GM19395 (cell line): ENCODE measurements at regions not wholly inside any gene's neighbourhood (a gene's known extent, or its start where the extent isn't known, plus 50 kb on each side); places are given as distances from the start of the nearest gene placed in this dataset.
A peak's percentile ranks its signal among the peaks of the same experiment; 100 is the strongest.
"Not testable (repeated sequence)": the region's sequence is repeated elsewhere in the genome, so short reads cannot be mapped to it uniquely, and the experiment has no call there.

Experiments
- ATAC-seq: cut with Tn5 transposase; IDR thresholded peaks from one replicate; pipeline ENCODE4 v1.9.1; 2021; ENCODE audit warnings: mild to moderate bottlenecking, moderate library complexity; ENCODE audit not compliant: unreplicated experiment

DNA sequence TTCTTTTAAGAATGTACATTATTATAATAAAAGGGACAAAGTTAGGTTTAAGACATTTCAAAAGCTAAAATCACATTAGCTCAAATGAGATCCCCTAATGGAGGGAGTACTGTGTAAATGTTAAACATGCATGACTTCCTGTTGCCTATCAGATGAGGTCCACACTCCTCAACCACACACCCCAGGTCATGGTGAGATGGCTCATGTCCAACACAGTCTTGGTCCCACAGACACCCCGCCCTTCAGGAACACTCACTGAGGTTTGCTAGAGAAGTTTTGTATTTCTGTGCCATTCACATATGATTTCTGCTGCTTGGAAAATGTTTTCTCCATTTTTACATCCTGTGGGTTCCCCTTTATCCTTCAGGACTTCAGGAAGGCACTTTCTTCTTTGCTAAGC is 491.0 kb downstream of the SOX11 start:
- no peak for ATAC-seq

DNA sequence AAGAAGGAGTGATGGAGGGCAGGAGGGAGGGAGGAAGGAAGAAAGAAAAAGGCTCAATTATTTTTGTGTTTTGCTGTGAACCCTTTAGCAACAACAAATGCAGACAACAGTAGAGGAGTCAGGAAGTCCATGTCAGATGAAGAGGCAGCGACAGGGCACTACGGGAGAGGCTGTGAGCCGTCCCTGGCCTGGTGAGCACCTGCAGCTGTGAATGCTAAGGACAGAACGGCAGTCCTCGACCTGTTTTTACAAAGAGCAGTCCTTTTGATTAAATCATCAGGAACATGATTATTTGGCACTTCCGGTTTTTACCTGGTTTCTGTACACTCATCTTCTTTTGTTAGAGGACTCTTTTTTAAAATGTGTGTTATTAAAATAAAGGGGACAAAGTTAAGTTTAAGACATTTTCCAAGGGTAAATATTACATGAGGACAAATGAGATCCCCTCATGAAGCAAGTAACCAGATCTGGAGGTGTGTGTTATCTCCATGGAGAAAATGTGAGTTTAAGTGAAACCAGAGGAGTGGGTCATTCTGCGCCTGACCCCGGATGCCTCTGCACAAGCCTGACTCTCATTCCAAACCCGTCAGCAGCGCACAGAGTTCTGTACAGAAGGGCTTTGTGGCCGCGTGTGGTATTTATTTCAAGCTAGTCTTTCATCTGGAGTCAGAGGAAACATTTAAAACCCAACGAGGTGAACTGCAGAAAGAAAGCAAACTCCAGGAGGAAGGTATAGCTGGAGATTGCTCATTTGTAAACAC is 492.5 kb downstream of the SOX11 start:
- ATAC-seq, result no peak

DNA sequence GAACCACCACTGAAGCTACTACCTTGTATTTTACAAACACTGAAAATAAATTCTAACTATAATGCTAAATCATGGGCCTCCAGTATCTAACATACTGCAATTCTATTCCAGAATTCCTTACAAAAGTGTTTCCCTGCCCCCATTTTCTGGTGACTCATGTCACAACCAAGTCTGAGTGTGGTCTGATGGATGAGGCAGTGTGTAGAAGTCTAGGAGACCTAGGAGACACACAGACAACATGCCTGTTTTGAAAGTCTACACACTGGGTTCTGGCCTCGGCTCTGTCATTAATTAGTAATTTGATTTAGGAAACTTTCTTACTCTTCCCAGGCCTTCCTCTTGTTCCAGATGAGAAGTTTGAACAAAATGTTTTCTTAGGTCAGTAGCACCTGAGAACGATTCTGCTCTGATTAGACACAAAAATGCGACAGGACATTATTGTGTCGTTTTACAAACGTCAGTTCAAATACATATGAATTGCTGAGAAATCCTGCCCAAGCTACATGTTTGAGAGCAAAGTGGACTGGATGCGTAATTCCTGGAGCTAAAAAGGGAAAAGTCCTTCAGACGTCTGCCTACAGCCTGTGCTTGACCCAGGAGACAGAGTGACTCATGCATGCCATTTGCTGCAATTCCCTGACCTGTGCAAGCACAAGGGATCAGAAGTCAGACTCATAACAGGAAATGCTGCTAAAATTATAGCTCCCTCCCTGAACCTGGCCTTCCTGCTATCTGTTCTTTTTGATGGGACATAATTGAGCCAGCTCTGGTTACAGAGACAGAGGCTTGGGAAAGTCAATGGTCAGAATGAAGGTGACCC is 494.4 kb downstream of the SOX11 start:
- ATAC-seq, result no peak

DNA sequence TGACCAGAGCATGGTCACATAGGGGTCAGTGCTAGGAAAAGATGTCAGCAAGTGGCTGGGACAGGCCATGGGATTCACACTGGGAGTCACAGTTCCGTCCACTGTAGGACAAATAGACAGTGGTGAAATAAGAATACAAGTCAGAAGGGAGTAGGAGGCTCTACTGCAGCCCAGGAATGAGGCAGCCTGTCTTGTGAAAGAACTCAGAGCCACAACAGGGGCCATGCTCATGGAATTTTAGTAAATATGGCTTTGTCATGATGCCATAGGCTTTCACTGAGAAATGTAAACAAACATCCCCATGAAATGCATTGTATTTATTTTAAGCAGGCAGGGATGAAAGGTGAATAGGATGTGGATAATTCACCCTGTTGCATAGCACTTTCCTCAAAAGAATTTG is 504.3 kb downstream of the SOX11 start:
- no peak for ATAC-seq

DNA sequence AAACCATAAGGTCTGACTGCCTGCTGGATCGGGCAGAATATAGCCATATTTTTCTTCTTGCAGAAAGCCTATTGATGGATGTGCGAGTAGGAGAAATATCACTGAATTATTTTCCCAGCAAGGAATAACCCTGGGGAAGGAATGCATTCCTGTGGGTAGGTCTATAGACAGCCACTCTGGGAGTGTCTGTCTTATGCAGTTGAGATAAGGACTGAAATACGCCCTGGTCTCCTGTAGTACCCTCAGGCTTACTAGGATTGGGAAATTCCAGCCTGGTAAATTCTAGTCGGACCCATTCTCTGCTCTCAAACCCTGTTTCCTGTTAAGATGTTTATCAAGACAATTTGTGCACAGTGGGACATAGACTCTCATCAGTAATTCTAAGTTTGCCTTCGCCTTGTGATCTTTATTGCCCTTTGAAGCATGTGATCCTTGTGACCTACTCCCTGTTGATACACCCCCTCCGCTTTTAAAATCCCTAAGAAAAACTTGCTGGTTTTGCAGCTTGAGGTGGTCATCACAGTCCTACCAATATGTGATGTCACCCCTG is 506.3 kb downstream of the SOX11 start:
- ATAC-seq, result not testable (repeated sequence)

DNA sequence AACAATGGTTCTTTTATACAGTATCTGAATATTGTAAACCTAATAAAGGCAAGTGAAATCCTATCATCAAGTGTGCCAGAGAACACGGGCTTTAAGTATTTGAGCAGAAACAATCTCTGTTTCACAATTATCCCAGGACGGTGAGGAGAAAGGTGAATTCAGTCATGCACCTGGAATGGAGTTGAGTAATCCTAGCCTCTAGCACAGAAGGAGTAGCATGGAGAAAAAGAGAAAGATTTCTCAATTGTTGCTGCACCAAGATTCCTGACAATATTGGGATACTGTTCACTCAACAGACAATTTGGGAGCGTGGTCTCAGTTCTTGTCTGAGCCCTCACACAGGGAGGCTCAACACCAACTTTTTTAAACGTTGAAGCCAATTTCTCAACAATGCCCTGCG is 510.6 kb downstream of the SOX11 start:
- no peak for ATAC-seq

DNA sequence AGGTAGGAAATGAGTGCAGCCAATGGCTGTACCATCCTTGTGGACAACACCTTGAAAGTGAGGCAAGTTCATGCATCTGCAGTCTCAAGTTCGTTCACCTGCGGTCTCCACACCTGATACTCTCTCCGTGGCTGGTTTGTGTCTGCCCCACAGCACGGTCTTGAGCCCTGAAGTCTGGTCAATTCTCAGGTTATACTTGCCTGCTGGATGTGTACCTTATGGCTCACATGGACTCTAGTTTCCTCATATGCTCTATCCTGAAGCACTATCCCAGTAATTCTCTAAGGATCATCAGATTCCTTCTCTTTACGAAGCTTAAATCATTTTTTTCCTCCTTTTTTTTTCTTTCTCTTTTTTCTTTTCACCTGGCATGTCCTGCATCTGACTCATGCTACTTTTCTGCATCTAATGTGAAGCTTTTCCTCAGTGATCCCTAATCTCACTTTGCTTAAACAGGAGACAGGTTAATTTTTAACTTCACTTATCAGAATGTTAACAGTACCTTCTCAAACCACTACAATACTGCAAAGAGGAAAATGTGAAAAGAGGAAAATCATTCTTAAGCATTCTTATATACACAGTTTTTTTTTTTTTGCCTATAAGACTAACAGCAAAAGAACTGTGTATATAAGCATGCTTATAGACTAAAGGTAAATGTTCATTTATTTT is 511.2 kb downstream of the SOX11 start:
- no peak for ATAC-seq

DNA sequence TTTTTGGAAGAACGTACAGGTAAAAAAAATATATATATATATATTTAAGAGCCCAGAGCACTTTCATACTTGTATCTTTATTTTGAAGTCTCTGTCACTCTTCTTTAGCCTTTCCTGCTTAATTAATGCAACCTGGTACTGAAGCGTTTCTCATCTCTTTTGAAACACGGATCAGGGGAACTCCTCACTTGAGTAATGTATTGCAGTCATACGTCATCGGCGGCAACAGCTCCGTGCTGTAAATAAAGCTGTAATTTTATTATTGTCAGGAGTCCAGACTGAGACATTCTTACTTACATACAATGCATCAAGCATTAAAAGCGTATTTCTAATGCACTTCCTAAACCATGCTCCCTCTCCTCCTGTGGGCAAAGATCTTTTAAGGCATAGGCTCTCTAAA is 514.7 kb downstream of the SOX11 start:
- no peak for ATAC-seq

DNA sequence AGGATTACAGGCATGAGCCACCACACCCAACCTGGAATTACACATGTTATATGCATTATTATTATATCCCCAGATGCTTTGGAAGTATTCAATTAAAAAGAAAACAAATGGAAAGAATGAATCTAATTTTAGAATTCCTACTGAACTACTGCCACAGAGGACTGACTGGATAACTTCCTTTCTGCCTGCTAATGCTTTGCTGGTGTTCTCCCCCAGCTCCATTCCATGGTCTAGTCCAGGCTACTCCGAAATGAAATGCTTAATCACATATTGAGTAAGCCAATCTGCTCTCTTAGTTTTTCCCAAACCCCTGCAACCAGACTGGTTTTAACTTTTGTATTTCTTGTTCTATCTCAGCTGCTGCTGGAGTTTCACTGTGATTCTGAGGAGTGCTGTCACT is 519.1 kb downstream of the SOX11 start:
- no peak for ATAC-seq

DNA sequence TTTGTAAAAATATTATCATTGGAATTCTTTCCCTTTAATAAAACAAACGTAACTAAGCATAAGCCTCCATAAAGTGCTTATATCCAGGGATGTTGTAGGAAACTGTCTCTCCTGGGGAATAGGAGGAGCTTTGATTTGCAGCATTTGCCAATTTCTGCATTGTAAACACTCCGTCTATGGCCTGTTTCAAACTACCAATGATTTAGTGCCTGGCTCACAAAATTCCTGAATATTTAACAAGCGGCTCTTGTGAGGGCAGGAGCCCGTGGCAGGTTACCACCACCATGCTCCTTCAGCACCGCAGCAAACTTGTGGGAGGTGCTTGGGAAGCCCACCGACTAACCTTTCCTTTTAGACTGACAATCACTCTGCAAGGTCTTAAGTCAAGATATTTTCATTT is 520.3 kb downstream of the SOX11 start:
- no peak for ATAC-seq

DNA sequence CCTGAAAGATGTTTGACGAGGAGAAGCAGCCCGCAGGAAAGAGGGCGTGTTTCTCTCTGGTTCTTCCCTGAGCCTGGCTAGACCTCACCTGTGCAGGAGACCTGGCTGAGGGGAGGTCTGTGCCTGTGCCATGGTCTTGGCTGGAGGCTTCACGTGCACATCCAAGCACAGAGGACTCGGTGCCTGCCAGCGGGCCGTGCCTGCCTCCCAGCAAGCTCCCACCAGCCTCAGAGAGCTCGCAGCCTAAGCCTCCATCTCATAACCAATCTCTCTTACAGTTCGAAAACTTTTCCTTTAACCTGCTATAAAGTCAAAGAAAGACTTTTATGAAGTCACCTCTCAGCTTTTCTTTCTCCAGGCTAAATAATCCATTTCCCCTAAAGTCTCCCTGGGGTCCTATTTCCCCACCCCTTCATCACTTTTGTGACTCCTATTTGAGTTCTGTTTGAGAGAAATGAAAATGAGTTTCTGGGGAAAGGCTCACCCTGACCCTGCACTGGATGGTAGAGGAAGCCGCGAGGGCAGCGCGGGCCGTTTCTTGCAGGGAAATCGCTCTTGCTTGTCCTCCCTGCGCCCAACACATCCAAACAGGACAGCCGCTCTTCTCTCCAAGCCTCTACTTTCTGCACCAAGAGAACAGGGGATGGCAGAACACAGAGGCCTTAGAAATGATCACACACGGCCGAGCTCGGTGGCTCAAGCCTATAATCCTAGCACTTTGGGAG is 521.0 kb downstream of the SOX11 start:
- no peak for ATAC-seq

DNA sequence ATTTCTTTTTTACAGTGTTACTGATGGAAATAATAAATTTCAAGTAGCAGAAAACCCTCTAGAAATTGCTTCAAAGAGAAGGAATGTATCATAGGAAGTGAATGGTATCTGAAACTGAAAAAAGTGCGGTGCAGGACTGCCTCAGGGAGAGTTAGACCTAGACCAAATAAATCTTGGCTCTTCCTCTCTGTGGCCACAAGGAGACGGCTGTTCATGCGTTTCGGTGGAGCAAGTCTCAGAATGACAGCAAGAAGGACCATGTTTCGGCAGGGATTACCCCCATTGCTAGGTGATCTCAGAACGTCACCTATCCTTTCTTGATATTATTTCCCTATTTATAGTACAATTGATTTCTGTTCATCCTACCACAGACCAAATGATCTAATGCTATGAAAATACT is 522.3 kb downstream of the SOX11 start:
- peak; percentile 72 for ATAC-seq

DNA sequence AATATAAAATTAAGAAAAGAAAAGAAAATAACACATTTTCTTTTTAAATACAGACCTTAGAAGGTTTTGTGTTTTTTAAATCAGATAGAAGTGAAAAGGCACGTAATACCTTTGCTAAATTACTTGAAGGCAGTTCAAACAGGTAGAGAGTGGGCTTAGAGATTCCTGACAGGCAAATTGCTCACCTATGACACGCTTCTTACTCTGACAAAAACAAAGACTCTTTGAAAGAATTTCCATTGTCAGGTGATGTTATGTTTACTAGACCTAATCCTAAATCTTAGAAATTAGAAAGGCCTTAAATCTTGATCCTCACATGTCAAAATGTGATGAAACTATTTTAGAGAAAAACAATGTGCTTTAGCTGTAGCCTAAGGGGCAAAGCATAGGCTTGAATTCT is 522.9 kb downstream of the SOX11 start:
- ATAC-seq, result no peak

DNA sequence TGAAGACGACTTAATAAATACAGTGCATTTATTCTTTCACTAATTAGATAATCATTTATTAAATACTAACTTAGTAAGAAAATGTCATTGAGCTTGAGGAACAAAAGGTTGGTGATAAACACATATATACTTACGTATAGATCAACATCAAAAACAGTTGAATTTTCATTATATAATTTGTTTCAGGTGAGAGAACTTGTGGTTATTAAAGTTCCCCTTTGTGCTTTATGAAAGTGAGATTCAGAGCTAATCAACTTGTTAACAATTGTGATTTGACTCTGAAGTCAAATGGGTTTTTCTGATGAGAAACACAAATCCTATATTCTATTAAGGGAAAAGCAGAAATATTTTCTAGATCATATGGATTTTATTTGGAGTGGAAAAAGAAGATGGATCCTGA is 524.0 kb downstream of the SOX11 start:
- no peak for ATAC-seq

DNA sequence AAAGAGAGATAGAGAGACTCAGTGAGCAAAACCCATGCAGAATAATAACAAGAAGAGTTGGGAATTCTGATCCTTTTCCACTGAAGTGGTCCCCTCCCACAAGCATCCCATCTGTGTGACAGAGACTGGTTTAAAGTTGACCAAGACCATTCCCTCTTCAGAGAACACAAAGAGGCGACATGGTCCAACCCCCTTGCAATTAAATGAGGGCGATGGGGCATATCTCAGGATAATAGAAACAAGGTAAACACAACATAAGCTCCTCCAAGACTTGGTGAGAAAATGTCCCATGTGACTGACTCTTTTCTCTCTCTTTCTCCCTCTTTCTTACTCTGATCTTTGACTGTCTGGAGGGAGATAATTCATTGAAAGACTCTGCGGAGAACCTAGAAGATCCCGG is 526.7 kb downstream of the SOX11 start:
- ATAC-seq, result no peak

DNA sequence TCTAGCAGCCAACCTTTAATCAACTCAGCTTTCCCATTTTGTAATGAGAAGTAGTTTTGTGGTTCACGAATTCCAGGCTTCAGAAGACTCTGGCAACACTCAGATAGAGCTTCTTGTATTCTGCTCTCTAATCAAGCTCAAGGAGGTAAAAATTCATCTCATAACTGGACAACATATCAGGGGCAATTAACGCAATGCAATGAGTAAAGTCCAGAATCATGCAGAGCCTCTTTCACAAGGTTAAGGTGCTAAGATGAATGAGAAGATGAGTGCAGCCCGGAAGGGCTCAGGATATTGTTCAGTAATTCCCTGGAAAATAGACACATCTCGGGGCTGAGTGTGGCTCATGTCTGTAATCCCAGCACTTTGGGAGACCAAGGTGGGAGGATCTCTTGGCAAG is 527.7 kb downstream of the SOX11 start:
- ATAC-seq, result no peak

DNA sequence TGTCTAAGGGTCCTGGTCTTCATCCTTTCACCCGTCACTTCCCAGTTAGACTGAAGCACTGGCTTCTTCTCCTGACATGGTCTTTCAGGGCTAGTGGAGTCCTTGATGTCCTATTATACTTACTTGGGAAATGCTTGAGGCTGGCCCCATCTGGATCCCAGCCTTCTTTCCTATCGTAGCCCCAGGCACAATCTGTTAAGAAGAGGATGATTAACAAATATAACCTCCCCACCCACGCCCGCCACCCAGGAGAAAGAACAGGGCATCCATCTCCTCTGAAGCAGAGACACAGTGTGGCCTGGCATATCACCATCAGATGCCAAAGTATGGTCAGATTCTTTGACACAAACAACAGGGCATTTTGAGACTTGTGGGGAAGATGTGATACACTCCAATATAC is 530.1 kb downstream of the SOX11 start:
- no peak for ATAC-seq

DNA sequence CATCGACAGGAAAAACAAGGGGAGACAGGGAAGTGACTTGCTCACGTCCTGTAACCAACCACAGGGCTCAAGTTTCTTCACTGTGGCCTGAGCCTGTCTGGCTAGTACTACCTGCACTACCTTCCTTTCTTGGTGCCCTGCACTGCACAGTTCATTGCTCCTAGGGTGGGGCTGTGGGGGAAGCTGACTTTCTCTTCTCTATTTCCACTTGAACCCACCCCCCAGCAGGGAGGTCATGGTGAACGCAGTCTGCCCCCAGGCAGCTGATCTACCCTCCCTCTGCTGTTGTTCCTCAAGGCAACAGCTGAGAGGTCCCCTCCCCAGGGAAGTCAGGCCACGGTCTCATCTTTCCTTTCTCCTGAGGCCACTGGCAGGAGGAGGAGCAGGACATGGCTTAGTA is 532.1 kb downstream of the SOX11 start:
- peak; percentile 89 for ATAC-seq

DNA sequence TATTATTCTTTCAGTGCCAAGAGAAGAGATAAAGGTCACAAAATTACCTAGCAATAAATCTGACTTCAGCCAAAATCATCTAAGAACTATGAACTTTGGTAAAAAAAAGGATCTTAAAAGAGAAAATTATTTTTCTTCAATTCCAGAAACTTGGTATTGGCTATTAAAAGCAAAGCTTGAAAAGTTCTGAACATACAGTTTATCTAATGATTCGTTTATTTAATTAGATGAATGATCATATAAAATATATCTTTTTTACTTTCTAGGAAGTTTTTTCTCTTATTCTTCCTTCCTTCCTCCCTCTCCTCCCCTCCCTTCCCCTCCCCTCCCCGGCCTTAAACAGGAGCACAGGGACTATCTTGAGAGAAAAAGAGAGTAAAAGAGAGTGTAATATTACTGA is 536.1 kb downstream of the SOX11 start:
- ATAC-seq, result no peak

DNA sequence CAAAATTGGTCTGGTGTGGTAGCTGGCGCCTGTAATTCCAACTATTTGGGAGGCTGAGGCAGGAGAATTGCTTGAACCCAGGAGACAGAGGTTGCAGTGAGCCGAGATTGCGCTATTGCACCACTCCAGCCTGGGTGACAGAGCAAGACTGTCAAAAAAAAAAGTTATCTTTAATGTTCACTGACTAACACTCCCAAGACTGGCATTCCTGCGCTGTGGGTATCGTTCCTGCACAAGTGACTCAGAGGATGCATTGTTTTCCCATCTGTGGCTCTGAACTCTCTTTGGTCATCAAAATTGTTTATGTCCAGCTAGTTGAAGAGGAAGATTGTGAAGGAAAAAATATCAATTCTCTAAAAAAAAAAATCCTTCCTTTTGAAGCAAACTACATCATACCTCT is 539.0 kb downstream of the SOX11 start:
- ATAC-seq, result no peak

DNA sequence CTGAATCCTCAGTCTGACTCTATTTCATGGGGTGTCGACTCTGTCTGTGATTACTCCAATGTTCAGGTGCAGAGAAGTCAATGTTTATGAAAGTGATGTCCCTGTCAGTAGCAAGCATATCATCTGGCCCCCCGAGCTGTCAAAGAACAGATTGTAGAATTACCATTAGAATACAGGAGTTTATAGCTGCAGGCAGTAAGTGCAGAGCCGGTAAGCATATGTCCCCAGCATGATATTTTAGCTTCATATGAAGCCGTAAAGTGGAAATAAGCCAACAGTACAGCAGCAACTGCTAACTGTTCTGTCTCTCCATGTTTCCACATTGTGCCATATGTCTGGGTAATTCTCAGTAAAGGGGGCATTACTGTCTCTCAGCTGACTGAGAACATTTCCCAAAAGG is 541.8 kb downstream of the SOX11 start:
- no peak for ATAC-seq
